ENCODE measurements at regions not wholly inside any gene's neighbourhood (a gene's known extent, or its start where the extent isn't known, plus 50 kb on each side); places are given as distances from the start of the nearest gene placed in this dataset.

DNA sequence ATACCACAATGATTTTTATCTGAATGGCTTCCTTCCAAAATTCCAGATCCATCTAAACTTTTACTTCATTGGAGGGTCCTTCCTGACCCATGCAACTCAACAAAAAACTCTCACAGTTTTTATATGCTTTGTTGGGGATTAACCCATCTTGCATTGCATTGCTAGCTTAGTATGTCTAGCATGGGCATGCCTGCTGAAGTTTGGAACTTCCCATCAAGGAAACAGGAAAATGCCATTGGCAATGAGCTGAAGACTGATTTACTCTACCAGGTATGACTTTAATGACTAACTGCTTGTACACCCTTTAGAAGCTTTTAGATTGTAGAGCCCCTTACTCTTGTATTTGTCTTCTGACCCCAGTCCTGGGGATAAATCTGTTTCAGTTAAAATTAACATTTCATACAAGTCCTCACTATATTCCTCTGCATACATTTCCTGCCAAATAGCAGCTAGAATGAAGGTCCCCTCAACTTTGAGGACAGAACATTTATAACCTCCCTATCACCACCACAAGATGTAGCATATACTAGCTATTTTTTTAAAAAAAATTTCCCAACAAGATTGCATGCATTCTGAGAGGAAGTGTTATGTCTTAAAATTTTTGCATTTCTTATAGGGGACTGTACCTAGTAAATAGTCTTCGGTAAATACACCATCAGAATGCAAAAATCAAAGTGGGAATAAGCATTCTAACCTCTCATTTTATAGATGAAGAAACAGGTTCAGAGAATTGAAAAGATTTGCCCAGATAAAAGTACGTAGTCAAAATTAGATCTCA is 52.5 kb upstream of the ATXN3L start:
- no peaks in the 10 kb centered on the region for H3K36me3 Mint-ChIP-seq (ENCODE audit: low read depth)
- no peak overlapping the region for H3K27ac Mint-ChIP-seq
- peaks cover 13% of the 10 kb centered on the region for H3K9me3 Mint-ChIP-seq
- H3K4me1 Mint-ChIP-seq: peaks cover 16% of the 10 kb centered on the region
- no peak for TF ChIP-seq CTCF (IDR thresholded peaks at IDR 0.05)
- no peaks in the 10 kb centered on the region for H3K27me3 Mint-ChIP-seq (ENCODE audit: low read depth, poor library complexity)
- DNase-seq: no peak
- H3K4me3 Mint-ChIP-seq: no peak overlapping the region

DNA sequence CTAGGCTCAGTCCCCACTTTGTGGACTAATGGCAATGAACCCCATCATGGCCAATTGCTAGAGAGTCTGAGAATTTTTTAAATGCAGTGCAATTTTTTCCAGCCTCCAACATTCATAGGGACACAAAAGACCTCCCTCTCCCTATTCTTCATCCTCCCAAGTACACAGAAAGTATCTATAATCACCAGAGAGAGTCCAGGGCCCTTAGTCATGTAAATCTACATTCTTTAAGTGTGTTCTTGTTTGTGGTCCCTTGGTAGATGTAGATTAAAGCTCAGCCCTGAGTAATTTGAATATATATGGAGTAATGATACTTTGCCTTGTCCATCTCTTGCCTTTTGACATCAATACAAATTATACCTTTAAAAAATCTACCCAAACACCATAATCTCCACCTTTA is 51.3 kb upstream of the ATXN3L start:
- DNase-seq: no peak
- TF ChIP-seq CTCF (IDR thresholded peaks at IDR 0.05): no peak
- no peak overlapping the region for H3K4me3 Mint-ChIP-seq

GRCh38 chrX:13370713-13371112 is 50.9 kb upstream of the ATXN3L start:
- no peak overlapping the region for H3K4me3 Mint-ChIP-seq
- no peak for DNase-seq
- peaks cover 16% of the 10 kb centered on the region for H3K4me1 Mint-ChIP-seq
- peaks cover 8% of the 10 kb centered on the region for H3K9me3 Mint-ChIP-seq
- H3K27ac Mint-ChIP-seq: no peak overlapping the region
- H3K36me3 Mint-ChIP-seq (ENCODE audit: low read depth): no peaks in the 10 kb centered on the region
- no peaks in the 10 kb centered on the region for H3K27me3 Mint-ChIP-seq (ENCODE audit: low read depth, poor library complexity)
- no peak for TF ChIP-seq CTCF (IDR thresholded peaks at IDR 0.05)

More for the DNA sequence above, 51.3 kb upstream of the ATXN3L start:
- Mint-ChIP-seq H3K9me3 (peaks cover 8% of the 10 kb centered on the region), H3K36me3 (ENCODE audit: low read depth) (no peaks in the 10 kb centered on the region), H3K4me1 (peaks cover 16% of the 10 kb centered on the region), H3K27me3 (ENCODE audit: low read depth, poor library complexity) (no peaks in the 10 kb centered on the region), H3K27ac (no peak overlapping the region)

Measured in nephron progenitor cell (in vitro differentiated cells).